ENCODE measurements at regions not wholly inside any gene's neighbourhood (a gene's known extent, or its start where the extent isn't known, plus 50 kb on each side); places are given as distances from the start of the nearest gene placed in this dataset.
A peak's percentile ranks its signal among the peaks of the same experiment; 100 is the strongest.

- peaks cover 0 to 14% (median 0%) of the 10 kb centered on the region in 4 donors for H3K4me1 ChIP-seq
- 90% methylated on average over 1 of the region's 2 CpGs for WGBS (ENCODE audit: insufficient coverage, low coverage, low lambda C conversion rate, missing lambda C conversion rate)
Measured at GRCh38 chr14:34373191-34373590, 88.8 kb downstream of the SPTSSA start.

GRCh38 chr14:34372786-34373185 lies 89.3 kb downstream of the SPTSSA start:
- 40% methylated on average over 1 of the region's 1 CpG for WGBS (ENCODE audit: insufficient coverage, low coverage, low lambda C conversion rate, missing lambda C conversion rate)
- no peaks in the 10 kb centered on the region for H3K9me3 ChIP-seq
- no peak overlapping the region for H3K27ac ChIP-seq
- H3K4me1 ChIP-seq: peaks cover 0 to 18% (median 2%) of the 10 kb centered on the region in 4 donors
- no peaks in the 10 kb centered on the region for H3K27me3 ChIP-seq
- no peak overlapping the region for H3K4me3 ChIP-seq
- intact Hi-C loops (cut with DNase I): no loop called here
- ATAC-seq: peak in 1 of 4 donors; percentile 15
- H3K36me3 ChIP-seq: no peaks in the 10 kb centered on the region
- no peak for DNase-seq
- TF ChIP-seq CTCF (IDR thresholded peaks at IDR 0.05): no peak
- TF ChIP-seq POLR2A (IDR thresholded peaks at IDR 0.05): no peak

More at GRCh38 chr14:34373191-34373590, 88.8 kb downstream of the SPTSSA start:
- H3K27me3 ChIP-seq: no peaks in the 10 kb centered on the region
- H3K9me3 ChIP-seq: no peaks in the 10 kb centered on the region
- no peaks in the 10 kb centered on the region for H3K36me3 ChIP-seq
- no peak overlapping the region for H3K27ac ChIP-seq
- TF ChIP-seq CTCF (IDR thresholded peaks at IDR 0.05) (no peak), POLR2A (IDR thresholded peaks at IDR 0.05) (no peak)
- DNase-seq (no peak), ATAC-seq (no peak)
- H3K4me3 ChIP-seq: no peak overlapping the region
- intact Hi-C loops (cut with DNase I): no loop called here

GRCh38 chr14:34369648-34370030 lies 92.4 kb downstream of the SPTSSA start:
- no peak overlapping the region for H3K27ac ChIP-seq
- H3K4me1 ChIP-seq: peaks cover 0 to 14% (median 3%) of the 10 kb centered on the region in 4 donors
- DNase-seq: no peak
- no peak overlapping the region for H3K4me3 ChIP-seq
- no peaks in the 10 kb centered on the region for H3K36me3 ChIP-seq
- intact Hi-C loops (cut with DNase I): no loop called here
- 27% methylated on average over 1 of the region's 1 CpG for WGBS (ENCODE audit: insufficient coverage, low coverage, low lambda C conversion rate, missing lambda C conversion rate)
- no peaks in the 10 kb centered on the region for H3K27me3 ChIP-seq
- TF ChIP-seq CTCF (IDR thresholded peaks at IDR 0.05): no peak
- TF ChIP-seq POLR2A (IDR thresholded peaks at IDR 0.05): no peak
- H3K9me3 ChIP-seq: no peaks in the 10 kb centered on the region
- ATAC-seq: no peak

GRCh38 chr14:34368971-34369647 lies 92.9 kb downstream of the SPTSSA start:
- H3K4me1 ChIP-seq: peaks cover 0 to 14% (median 3%) of the 10 kb centered on the region in 4 donors
- no peaks in the 10 kb centered on the region for H3K9me3 ChIP-seq
- TF ChIP-seq POLR2A (IDR thresholded peaks at IDR 0.05) (no peak), CTCF (IDR thresholded peaks at IDR 0.05) (no peak)
- intact Hi-C loops (cut with DNase I): no loop called here
- no peak overlapping the region for H3K4me3 ChIP-seq
- H3K36me3 ChIP-seq: no peaks in the 10 kb centered on the region
- H3K27me3 ChIP-seq: no peaks in the 10 kb centered on the region
- H3K27ac ChIP-seq: peak overlapping the region in 1 of 3 donors; percentile 7
- ATAC-seq (peak in 1 of 4 donors; percentile 11), DNase-seq (no peak)
- 56% methylated on average over 2 of the region's 3 CpGs for WGBS (ENCODE audit: insufficient coverage, low coverage, low lambda C conversion rate, missing lambda C conversion rate)

All from right lobe of liver (tissue), 6 donors.